ENCODE measurements at regions not wholly inside any gene's neighbourhood (a gene's known extent, or its start where the extent isn't known, plus 50 kb on each side); places are given as distances from the start of the nearest gene placed in this dataset.

- in situ Hi-C loops (cut with MboI; ENCODE audit: low sequenced_read_pairs) = no loop called here
Observed at GRCh38 chr4:24303926-24304325, 280.4 kb downstream of the DHX15 start.

- in situ Hi-C loops (cut with MboI; ENCODE audit: low sequenced_read_pairs) = no loop called here
Observed at GRCh38 chr4:24298911-24299310, 285.4 kb downstream of the DHX15 start.

GRCh38 chr4:24287096-24287495 lies 297.3 kb downstream of the DHX15 start:
- in situ Hi-C loops (cut with MboI; ENCODE audit: low sequenced_read_pairs) = no loop called here

GRCh38 chr4:24285759-24286158 lies 298.6 kb downstream of the DHX15 start:
- in situ Hi-C loops (cut with MboI; ENCODE audit: low sequenced_read_pairs) = no loop called here

GRCh38 chr4:24282446-24282845 lies 301.9 kb downstream of the DHX15 start:
- in situ Hi-C loops (cut with MboI; ENCODE audit: low sequenced_read_pairs) = no loop called here

GRCh38 chr4:24279911-24280375 lies 304.4 kb downstream of the DHX15 start:
- in situ Hi-C loops (cut with MboI; ENCODE audit: low sequenced_read_pairs) = no loop called here

GRCh38 chr4:24279469-24279868 lies 304.9 kb downstream of the DHX15 start:
- in situ Hi-C loops (cut with MboI; ENCODE audit: low sequenced_read_pairs) = no loop called here

- in situ Hi-C loops (cut with MboI; ENCODE audit: low sequenced_read_pairs) = no loop called here
Observed at GRCh38 chr4:24278693-24279092, 305.7 kb downstream of the DHX15 start.

- in situ Hi-C loops (cut with MboI; ENCODE audit: low sequenced_read_pairs) = no loop called here
Observed at GRCh38 chr4:24274381-24274941, 309.9 kb downstream of the DHX15 start.

GRCh38 chr4:24273136-24273535 lies 311.2 kb downstream of the DHX15 start:
- in situ Hi-C loops (cut with MboI; ENCODE audit: low sequenced_read_pairs) = no loop called here

GRCh38 chr4:24266951-24267722 lies 317.2 kb downstream of the DHX15 start:
- in situ Hi-C loops (cut with MboI; ENCODE audit: low sequenced_read_pairs) = no loop called here

- in situ Hi-C loops (cut with MboI; ENCODE audit: low sequenced_read_pairs) = no loop called here
Observed at GRCh38 chr4:24265989-24266388, 318.4 kb downstream of the DHX15 start.

- in situ Hi-C loops (cut with MboI; ENCODE audit: low sequenced_read_pairs) = no loop called here
Observed at GRCh38 chr4:24262616-24263015, 321.7 kb downstream of the DHX15 start.

GRCh38 chr4:24262084-24262483 lies 322.3 kb downstream of the DHX15 start:
- in situ Hi-C loops (cut with MboI; ENCODE audit: low sequenced_read_pairs) = no loop called here

- in situ Hi-C loops (cut with MboI; ENCODE audit: low sequenced_read_pairs) = no loop called here
Observed at GRCh38 chr4:24260923-24261564, 323.3 kb downstream of the DHX15 start.

GRCh38 chr4:24260133-24260715 lies 324.1 kb downstream of the DHX15 start:
- in situ Hi-C loops (cut with MboI; ENCODE audit: low sequenced_read_pairs) = no loop called here

GRCh38 chr4:24256547-24256946 lies 327.8 kb downstream of the DHX15 start:
- in situ Hi-C loops (cut with MboI; ENCODE audit: low sequenced_read_pairs) = no loop called here

- in situ Hi-C loops (cut with MboI; ENCODE audit: low sequenced_read_pairs) = no loop called here
Observed at GRCh38 chr4:24256066-24256465, 328.3 kb downstream of the DHX15 start.

GRCh38 chr4:24252121-24252520 lies 332.2 kb downstream of the DHX15 start:
- in situ Hi-C loops (cut with MboI; ENCODE audit: low sequenced_read_pairs) = no loop called here

- in situ Hi-C loops (cut with MboI; ENCODE audit: low sequenced_read_pairs) = no loop called here
Observed at GRCh38 chr4:24251589-24251988, 332.8 kb downstream of the DHX15 start.

GRCh38 chr4:24249972-24250371 lies 334.4 kb downstream of the DHX15 start:
- in situ Hi-C loops (cut with MboI; ENCODE audit: low sequenced_read_pairs) = no loop called here
